ENCODE measurements at regions not wholly inside any gene's neighbourhood (a gene's known extent, or its start where the extent isn't known, plus 50 kb on each side); places are given as distances from the start of the nearest gene placed in this dataset.

DNA sequence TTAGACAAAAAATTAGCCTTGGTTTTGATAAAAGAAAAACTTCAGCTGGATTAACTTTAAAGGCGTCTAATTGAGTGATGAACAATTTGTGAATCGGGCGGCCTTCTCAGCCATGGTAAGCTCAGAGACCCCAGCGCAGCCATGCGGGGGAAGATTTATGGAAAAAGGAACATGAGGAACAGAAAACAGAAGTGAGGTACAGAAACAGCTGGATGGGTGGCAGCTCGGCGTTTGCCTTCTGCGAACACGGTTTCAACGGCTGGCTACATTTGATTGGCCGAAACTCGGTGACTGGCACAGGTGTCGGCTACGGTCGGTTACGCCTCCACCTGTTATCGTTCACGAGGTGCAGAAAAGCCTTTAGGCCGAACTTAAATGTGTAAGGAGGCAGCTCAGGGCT, 401.4 kb upstream of the FAT1 start:
- TF ChIP-seq ZNF785 (tag by site-specific recombination; IDR thresholded peaks at IDR 0.05) (no peak), GLI2 (tag by site-specific recombination; IDR thresholded peaks at IDR 0.05; ENCODE audit: borderline replicate concordance, low read depth) (no peak), ZBTB1 (tag by site-specific recombination; IDR thresholded peaks at IDR 0.05) (no peak), MYNN (tag by site-specific recombination; IDR thresholded peaks at IDR 0.05; ENCODE audit: borderline replicate concordance) (no peak), ZNF585B (tag by site-specific recombination; IDR thresholded peaks at IDR 0.05) (no peak), TRIM28 (IDR thresholded peaks at IDR 0.05; ENCODE audit: borderline replicate concordance, low read length) (no peak)
- TF ChIP-seq, protein P1, sequence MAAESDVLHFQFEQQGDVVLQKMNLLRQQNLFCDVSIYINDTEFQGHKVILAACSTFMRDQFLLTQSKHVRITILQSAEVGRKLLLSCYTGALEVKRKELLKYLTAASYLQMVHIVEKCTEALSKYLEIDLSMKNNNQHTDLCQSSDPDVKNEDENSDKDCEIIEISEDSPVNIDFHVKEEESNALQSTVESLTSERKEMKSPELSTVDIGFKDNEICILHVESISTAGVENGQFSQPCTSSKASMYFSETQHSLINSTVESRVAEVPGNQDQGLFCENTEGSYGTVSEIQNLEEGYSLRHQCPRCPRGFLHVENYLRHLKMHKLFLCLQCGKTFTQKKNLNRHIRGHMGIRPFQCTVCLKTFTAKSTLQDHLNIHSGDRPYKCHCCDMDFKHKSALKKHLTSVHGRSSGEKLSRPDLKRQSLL (tag by site-specific recombination; IDR thresholded peaks at IDR 0.05): no peak
- TF ChIP-seq, protein P2, sequence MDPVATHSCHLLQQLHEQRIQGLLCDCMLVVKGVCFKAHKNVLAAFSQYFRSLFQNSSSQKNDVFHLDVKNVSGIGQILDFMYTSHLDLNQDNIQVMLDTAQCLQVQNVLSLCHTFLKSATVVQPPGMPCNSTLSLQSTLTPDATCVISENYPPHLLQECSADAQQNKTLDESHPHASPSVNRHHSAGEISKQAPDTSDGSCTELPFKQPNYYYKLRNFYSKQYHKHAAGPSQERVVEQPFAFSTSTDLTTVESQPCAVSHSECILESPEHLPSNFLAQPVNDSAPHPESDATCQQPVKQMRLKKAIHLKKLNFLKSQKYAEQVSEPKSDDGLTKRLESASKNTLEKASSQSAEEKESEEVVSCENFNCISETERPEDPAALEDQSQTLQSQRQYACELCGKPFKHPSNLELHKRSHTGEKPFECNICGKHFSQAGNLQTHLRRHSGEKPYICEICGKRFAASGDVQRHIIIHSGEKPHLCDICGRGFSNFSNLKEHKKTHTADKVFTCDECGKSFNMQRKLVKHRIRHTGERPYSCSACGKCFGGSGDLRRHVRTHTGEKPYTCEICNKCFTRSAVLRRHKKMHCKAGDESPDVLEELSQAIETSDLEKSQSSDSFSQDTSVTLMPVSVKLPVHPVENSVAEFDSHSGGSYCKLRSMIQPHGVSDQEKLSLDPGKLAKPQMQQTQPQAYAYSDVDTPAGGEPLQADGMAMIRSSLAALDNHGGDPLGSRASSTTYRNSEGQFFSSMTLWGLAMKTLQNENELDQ (tag by site-specific recombination; IDR thresholded peaks at IDR 0.05; ENCODE audit: low read depth): no peak
- TF ChIP-seq, protein P3, sequence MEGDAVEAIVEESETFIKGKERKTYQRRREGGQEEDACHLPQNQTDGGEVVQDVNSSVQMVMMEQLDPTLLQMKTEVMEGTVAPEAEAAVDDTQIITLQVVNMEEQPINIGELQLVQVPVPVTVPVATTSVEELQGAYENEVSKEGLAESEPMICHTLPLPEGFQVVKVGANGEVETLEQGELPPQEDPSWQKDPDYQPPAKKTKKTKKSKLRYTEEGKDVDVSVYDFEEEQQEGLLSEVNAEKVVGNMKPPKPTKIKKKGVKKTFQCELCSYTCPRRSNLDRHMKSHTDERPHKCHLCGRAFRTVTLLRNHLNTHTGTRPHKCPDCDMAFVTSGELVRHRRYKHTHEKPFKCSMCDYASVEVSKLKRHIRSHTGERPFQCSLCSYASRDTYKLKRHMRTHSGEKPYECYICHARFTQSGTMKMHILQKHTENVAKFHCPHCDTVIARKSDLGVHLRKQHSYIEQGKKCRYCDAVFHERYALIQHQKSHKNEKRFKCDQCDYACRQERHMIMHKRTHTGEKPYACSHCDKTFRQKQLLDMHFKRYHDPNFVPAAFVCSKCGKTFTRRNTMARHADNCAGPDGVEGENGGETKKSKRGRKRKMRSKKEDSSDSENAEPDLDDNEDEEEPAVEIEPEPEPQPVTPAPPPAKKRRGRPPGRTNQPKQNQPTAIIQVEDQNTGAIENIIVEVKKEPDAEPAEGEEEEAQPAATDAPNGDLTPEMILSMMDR (tag by site-specific recombination; IDR thresholded peaks at IDR 0.05): no peak
- TF ChIP-seq, protein P4, sequence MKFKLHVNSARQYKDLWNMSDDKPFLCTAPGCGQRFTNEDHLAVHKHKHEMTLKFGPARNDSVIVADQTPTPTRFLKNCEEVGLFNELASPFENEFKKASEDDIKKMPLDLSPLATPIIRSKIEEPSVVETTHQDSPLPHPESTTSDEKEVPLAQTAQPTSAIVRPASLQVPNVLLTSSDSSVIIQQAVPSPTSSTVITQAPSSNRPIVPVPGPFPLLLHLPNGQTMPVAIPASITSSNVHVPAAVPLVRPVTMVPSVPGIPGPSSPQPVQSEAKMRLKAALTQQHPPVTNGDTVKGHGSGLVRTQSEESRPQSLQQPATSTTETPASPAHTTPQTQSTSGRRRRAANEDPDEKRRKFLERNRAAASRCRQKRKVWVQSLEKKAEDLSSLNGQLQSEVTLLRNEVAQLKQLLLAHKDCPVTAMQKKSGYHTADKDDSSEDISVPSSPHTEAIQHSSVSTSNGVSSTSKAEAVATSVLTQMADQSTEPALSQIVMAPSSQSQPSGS (tag by site-specific recombination; IDR thresholded peaks at IDR 0.05; ENCODE audit: low read depth): no peak
- TF ChIP-seq, protein P5, sequence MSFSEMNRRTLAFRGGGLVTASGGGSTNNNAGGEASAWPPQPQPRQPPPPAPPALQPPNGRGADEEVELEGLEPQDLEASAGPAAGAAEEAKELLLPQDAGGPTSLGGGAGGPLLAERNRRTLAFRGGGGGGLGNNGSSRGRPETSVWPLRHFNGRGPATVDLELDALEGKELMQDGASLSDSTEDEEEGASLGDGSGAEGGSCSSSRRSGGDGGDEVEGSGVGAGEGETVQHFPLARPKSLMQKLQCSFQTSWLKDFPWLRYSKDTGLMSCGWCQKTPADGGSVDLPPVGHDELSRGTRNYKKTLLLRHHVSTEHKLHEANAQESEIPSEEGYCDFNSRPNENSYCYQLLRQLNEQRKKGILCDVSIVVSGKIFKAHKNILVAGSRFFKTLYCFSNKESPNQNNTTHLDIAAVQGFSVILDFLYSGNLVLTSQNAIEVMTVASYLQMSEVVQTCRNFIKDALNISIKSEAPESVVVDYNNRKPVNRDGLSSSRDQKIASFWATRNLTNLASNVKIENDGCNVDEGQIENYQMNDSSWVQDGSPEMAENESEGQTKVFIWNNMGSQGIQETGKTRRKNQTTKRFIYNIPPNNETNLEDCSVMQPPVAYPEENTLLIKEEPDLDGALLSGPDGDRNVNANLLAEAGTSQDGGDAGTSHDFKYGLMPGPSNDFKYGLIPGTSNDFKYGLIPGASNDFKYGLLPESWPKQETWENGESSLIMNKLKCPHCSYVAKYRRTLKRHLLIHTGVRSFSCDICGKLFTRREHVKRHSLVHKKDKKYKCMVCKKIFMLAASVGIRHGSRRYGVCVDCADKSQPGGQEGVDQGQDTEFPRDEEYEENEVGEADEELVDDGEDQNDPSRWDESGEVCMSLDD (tag by site-specific recombination; IDR thresholded peaks at IDR 0.05): no peak
- TF ChIP-seq, protein P6, sequence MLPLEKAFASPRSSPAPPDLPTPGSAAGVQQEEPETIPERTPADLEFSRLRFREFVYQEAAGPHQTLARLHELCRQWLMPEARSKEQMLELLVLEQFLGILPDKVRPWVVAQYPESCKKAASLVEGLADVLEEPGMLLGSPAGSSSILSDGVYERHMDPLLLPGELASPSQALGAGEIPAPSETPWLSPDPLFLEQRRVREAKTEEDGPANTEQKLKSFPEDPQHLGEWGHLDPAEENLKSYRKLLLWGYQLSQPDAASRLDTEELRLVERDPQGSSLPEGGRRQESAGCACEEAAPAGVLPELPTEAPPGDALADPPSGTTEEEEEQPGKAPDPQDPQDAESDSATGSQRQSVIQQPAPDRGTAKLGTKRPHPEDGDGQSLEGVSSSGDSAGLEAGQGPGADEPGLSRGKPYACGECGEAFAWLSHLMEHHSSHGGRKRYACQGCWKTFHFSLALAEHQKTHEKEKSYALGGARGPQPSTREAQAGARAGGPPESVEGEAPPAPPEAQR (tag by site-specific recombination; IDR thresholded peaks at IDR 0.05): no peak
- TF ChIP-seq, protein P7, sequence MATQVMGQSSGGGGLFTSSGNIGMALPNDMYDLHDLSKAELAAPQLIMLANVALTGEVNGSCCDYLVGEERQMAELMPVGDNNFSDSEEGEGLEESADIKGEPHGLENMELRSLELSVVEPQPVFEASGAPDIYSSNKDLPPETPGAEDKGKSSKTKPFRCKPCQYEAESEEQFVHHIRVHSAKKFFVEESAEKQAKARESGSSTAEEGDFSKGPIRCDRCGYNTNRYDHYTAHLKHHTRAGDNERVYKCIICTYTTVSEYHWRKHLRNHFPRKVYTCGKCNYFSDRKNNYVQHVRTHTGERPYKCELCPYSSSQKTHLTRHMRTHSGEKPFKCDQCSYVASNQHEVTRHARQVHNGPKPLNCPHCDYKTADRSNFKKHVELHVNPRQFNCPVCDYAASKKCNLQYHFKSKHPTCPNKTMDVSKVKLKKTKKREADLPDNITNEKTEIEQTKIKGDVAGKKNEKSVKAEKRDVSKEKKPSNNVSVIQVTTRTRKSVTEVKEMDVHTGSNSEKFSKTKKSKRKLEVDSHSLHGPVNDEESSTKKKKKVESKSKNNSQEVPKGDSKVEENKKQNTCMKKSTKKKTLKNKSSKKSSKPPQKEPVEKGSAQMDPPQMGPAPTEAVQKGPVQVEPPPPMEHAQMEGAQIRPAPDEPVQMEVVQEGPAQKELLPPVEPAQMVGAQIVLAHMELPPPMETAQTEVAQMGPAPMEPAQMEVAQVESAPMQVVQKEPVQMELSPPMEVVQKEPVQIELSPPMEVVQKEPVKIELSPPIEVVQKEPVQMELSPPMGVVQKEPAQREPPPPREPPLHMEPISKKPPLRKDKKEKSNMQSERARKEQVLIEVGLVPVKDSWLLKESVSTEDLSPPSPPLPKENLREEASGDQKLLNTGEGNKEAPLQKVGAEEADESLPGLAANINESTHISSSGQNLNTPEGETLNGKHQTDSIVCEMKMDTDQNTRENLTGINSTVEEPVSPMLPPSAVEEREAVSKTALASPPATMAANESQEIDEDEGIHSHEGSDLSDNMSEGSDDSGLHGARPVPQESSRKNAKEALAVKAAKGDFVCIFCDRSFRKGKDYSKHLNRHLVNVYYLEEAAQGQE (tag by site-specific recombination; IDR thresholded peaks at IDR 0.05): no peak

All from HEK293 (cell line).